ENCODE measurements at regions not wholly inside any gene's neighbourhood (a gene's known extent, or its start where the extent isn't known, plus 50 kb on each side); places are given as distances from the start of the nearest gene placed in this dataset.

DNA sequence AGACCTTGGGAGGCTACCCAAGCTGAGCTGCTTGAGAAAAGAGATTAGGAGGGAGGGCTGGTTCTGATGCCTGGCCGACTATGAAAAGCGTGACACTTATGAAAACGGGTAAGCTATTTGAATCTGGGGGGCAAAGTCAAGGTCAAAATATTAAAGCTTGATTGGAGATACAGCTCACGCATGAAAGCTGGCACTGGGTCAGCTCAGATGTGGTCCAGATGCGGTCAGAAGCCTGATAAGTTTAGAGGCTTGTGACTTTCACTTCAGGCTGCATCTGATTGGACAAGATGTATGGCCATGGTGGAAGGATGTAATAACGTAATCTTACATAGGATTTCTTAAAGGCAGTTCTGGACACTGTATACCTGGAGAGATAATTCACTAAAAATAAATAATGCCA lies 690.3 kb downstream of the NTRK3 start:
- Histone ChIP-seq H3K9me3 (no peaks in the 10 kb centered on the region), H3K27me3 (no peaks in the 10 kb centered on the region), H3K4me1 (peaks cover 0 to 3% (median 0%) of the 10 kb centered on the region in 9 donors), H3K4me3 (no peak overlapping the region), H3K27ac (no peak overlapping the region), H3K36me3 (no peaks in the 10 kb centered on the region)
- ATAC-seq (no peak), DNase-seq (no peak)
- 70 to 71% methylated on average over 6 of the region's 6 CpGs for WGBS, 2 donors
- intact Hi-C loops (cut with DNase I), result no loop called here
- TF ChIP-seq, protein P1, sequence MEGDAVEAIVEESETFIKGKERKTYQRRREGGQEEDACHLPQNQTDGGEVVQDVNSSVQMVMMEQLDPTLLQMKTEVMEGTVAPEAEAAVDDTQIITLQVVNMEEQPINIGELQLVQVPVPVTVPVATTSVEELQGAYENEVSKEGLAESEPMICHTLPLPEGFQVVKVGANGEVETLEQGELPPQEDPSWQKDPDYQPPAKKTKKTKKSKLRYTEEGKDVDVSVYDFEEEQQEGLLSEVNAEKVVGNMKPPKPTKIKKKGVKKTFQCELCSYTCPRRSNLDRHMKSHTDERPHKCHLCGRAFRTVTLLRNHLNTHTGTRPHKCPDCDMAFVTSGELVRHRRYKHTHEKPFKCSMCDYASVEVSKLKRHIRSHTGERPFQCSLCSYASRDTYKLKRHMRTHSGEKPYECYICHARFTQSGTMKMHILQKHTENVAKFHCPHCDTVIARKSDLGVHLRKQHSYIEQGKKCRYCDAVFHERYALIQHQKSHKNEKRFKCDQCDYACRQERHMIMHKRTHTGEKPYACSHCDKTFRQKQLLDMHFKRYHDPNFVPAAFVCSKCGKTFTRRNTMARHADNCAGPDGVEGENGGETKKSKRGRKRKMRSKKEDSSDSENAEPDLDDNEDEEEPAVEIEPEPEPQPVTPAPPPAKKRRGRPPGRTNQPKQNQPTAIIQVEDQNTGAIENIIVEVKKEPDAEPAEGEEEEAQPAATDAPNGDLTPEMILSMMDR (IDR thresholded peaks at IDR 0.05), result no peak

DNA sequence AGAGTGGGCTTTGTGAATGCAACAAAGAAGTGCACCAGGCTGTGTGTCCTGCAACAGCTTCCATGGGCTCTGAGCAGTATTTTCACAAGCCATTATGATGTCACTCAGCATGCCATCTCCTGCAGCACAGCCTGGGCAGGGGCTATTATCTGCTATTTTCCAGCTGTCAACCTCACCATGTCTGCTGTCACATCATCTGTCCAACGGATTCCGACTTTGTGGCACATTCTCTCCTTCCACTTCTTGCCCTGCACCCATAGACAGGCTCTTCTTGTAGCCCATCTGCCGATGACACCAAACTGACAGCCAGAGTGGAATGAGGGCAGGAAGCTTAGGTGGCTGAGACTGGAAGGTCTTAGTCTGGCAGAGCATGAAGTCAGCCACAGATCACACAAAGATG lies 691.9 kb downstream of the NTRK3 start:
- Histone ChIP-seq H3K9me3 (no peaks in the 10 kb centered on the region), H3K27me3 (no peaks in the 10 kb centered on the region), H3K4me3 (no peak overlapping the region), H3K27ac (no peak overlapping the region), H3K4me1 (peaks cover 0 to 3% (median 0%) of the 10 kb centered on the region in 9 donors), H3K36me3 (no peaks in the 10 kb centered on the region)
- TF ChIP-seq, protein P1 (IDR thresholded peaks at IDR 0.05), result no peak
- DNase-seq, result no peak
- no peak for ATAC-seq
- 59 to 65% methylated on average over 3 of the region's 3 CpGs for WGBS, 2 donors
- intact Hi-C loops (cut with DNase I), result no loop called here

DNA sequence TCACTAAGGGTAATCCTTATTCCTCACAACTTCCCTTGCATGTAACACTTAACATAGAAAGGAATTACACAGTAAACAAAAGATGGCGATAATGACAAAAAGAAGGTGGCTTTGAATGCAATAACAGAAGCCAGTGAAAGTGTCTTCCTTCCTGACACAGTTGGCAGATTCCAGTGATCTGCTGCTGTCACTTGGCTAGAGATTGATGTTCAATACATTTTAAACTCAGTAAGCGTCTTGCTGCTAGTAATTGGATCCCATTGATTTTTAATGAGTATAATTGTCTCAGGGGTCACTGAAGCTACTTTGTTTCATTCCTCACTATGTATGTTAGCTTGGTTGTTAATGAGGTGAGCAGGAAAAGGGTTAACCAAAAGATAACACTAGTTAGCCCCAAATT lies 692.7 kb downstream of the NTRK3 start:
- Histone ChIP-seq H3K36me3 (no peaks in the 10 kb centered on the region), H3K4me3 (no peak overlapping the region), H3K4me1 (peaks cover 0 to 3% (median 0%) of the 10 kb centered on the region in 9 donors), H3K9me3 (no peaks in the 10 kb centered on the region), H3K27me3 (no peaks in the 10 kb centered on the region), H3K27ac (no peak overlapping the region)
- ATAC-seq, result no peak
- intact Hi-C loops (cut with DNase I), result no loop called here
- TF ChIP-seq, protein P1 (IDR thresholded peaks at IDR 0.05), result no peak
- 71 to 89% methylated on average over 2 of the region's 2 CpGs for WGBS, 2 donors
- DNase-seq, result no peak

DNA sequence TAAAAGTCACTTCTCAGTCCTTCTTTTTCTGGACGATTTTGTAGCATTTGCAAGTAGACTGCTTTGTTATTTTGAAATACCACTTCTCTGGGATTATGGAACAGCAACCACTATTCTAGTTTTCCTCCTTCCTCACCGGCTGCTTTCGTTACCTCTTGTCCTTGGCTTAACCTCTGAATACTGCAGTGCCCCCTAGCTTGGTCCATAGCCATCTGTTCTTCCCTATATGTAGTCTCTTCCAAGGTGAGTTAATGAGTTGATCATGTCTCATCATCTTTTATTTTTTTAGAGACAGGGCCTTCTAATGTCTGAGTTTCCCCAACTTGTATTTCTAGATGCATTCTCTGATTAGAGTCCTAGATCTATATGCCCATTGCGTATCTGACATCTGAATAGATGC lies 694.3 kb downstream of the NTRK3 start:
- Histone ChIP-seq H3K36me3 (no peaks in the 10 kb centered on the region), H3K27ac (no peak overlapping the region), H3K27me3 (peaks cover 0 to 4% (median 0%) of the 10 kb centered on the region in 7 donors), H3K9me3 (no peaks in the 10 kb centered on the region), H3K4me1 (peaks cover 0 to 1% (median 0%) of the 10 kb centered on the region in 9 donors), H3K4me3 (no peak overlapping the region)
- DNase-seq, result no peak
- intact Hi-C loops (cut with DNase I), result no loop called here
- 70 to 75% methylated on average over 4 of the region's 4 CpGs for WGBS, 2 donors
- TF ChIP-seq, protein P1 (IDR thresholded peaks at IDR 0.05), result no peak
- ATAC-seq, result no peak
